ENCODE measurements at regions not wholly inside any gene's neighbourhood (a gene's known extent, or its start where the extent isn't known, plus 50 kb on each side); places are given as distances from the start of the nearest gene placed in this dataset.

GRCh38 chr3:94269763-94270162 lies 206.9 kb downstream of the NSUN3 start:
- FAIRE-seq, result no peak

- no peak for FAIRE-seq
Observed at GRCh38 chr3:94272016-94272415, 209.2 kb downstream of the NSUN3 start.

DNA sequence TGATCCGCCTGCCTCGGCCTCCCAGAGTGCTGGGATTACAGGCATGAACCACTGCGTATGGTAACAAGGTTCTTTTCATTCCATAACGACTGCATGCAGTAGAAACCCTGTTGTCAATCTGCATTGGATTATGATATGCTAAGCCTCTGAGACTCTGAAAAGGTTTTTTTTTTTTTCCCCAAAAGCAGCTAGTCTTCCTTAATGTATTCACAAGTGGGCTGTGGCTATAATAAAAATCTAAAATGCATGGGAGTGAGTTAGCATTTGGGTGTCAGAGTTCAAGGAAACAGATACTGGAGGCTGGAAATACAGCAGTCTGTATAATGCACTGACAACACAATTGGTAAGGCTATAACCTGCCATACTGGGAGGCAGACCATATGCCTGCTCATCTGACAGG lies 218.1 kb downstream of the NSUN3 start:
- no peak for FAIRE-seq

DNA sequence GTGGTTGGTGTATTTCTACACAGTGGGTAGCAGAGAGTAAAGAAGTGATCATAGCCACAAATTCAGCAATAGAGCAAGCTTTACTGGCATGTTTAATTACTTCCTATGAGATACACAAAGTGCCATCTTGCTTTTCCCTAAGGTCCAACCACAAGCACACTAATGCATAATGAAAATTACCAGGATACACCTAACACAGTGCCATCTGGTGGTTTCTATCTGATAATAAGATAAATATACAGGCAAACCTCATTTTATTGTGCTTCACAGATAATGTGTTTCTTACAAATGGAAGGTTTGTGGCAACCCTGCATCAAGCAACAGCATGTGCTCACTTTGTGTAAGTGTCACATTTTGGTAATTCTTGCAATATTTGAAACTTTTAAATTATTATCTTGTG lies 223.0 kb downstream of the NSUN3 start:
- peak; percentile 39 for FAIRE-seq

DNA sequence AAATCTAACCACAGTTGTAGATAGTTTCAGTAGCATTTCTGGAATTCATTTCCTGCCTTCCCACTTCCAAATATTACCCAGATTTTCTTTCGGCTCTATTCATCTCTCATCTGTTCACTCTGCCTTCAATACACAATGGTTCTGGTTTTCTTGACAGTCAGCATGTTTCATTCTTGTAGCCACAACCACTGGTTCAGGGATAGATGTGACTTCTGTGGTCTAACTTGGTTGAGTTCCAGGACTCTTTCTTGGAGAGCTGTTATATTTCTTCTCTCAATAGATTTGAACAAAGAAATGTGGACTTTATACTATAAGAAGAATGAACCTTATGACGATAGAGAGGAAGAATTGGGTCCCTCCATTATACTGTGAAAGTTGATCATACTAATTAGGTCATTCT lies 228.8 kb downstream of the NSUN3 start:
- no peak for FAIRE-seq

DNA sequence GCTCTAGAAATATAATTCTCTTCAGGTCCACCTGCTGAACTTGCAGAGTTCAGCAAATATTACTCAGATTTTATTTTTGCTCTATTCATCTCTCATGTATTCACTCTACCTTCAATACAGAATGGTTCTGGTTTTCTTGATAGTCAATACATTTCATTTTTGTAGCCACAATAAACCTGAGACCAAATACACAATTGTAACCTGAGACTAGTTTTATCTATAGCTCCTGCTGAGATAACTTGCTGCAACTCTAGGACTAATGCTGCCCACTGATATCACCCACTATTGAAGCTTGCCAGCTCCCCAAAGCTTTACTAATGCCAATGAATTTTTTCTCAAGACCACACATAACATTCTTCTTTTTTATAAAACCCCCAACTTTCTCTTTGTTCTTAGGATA lies 229.3 kb downstream of the NSUN3 start:
- no peak for FAIRE-seq

- FAIRE-seq, result no peak
Observed at GRCh38 chr3:94293793-94294195, 230.9 kb downstream of the NSUN3 start.

DNA sequence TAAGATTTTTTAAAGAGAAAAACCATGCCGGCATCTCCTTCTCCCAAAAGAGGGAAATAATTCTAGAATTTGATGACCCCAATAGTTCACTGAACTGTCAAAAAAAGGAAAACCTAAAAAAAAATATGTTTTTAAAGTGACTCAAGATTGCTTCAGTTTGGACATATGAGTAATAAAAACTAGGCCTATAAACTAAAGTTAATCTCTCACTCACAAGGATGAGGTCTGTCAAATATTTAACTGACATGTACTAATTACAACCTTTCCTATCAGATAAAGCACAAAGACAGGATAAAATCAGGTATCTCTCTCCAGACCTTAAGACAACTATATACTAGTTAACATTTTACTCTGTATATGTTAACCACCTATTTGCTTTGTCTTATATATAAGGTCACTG lies 231.9 kb downstream of the NSUN3 start:
- no peak for FAIRE-seq

DNA sequence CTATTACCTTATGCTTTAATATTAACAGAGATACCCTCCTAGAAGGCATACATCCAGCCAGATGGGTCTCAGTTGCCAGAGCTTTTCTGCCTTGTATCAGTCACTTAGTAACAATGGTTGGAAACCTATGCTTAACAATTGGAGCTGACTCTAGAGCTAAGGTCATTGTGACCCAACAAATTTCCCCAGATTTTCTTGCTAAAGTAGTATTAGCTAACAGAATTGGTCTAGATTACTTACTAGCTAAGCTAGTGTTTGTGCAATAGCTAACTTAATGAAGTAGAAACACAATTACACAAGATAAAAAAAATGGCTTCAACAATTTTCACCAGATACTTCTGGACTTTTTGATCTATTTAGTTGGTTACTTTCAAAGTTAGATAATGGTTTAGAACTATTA lies 236.9 kb downstream of the NSUN3 start:
- no peak for FAIRE-seq

DNA sequence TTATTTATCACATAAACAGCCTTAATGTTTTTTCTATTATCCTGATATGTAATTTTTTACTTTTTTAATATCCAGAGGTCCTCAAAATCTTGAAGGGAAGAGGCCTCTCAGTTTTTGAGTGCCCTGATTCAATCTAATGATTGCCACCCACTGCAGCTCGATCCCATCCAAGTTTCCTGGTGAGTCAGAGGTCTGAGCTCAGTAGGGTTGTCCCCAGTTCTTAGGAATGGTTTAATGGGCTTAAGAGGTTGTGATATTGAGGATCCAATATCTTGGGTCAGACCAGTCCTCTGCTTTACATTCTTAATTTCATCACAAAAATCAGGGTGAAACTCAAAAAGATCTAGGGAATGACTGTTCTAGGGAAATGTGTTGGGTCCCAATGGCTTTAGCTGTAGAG lies 238.5 kb downstream of the NSUN3 start:
- no peak for FAIRE-seq

GRCh38 chr3:94303266-94303665 lies 240.4 kb downstream of the NSUN3 start:
- FAIRE-seq, result no peak

DNA sequence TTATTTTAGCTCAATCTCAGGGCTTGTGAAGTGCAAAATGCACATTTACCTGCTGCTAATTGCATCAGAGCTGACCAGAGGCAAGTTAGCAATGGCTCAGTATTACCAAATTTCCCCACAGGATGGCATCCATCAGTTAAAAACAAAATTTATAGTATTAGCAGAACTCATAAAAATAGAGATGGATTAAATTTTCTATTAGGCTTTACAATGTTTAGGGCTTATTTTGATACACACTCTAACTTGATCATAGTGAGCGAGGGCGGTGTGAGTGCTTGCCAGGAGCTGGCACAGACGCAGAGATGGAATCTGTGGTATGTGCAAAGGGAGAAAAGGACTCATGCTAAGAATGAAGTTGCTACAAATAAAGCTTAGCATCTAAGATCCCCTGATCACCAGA lies 241.0 kb downstream of the NSUN3 start:
- no peak for FAIRE-seq

- no peak for FAIRE-seq
Observed at GRCh38 chr3:94304954-94305353, 242.1 kb downstream of the NSUN3 start.

DNA sequence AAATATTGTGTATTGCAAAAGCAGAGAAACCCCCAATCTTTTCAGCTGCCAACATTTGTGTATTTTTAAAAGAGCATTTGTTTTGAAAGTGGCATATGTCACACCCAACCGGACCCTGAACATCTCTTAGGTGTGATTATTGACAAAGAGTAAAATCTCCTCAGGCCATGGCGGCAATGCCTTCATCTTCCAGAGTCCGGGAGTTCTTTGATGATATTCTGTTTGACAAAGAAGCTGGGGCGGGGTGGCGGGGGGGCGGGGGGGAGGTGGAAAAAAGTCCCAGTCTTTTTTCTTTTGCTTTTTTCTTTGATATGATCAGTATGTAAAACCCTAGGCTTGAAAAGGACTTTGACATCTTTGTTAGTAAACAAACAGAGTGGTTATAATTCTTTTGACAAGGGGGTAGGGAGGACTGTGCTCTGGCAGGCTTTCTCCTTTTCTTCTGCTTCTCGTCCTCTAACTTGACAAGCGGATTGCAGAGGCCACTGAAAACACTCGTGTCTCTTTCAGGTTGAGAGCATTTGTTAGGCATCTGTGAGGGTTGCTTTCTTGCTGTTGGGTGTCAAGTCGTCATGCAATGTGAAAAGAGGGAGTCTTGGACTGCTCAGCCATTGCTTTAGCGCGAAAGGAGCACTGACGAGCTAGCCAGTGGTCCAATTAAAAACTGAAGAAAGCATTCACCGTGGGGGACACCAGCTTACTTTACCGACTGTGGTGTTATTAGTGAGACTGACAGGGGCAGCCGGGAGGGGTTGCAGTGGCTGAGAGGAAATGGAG lies 243.2 kb downstream of the NSUN3 start:
- no peak for FAIRE-seq

DNA sequence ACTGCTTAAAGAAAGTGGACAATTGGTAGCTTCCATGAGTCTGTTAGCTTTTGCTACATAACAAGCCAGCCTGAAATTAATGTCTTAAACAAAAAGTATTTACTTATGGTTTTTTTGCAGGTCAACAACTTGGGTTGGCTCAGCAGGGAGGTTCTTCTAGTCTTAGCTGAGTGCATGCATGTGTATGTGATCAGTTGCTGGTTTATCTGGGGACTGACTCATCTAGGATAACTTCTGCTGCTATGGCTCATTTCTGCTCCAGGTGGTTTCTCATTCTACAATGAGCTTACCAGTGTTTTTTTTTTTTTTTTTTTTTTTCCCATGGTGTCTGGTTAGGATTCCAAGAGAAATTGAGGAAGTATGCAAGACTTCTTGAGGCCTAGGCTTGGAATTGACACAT lies 244.7 kb downstream of the NSUN3 start:
- FAIRE-seq, result no peak

- FAIRE-seq, result no peak
Observed at GRCh38 chr3:94308767-94309166, 245.9 kb downstream of the NSUN3 start.

DNA sequence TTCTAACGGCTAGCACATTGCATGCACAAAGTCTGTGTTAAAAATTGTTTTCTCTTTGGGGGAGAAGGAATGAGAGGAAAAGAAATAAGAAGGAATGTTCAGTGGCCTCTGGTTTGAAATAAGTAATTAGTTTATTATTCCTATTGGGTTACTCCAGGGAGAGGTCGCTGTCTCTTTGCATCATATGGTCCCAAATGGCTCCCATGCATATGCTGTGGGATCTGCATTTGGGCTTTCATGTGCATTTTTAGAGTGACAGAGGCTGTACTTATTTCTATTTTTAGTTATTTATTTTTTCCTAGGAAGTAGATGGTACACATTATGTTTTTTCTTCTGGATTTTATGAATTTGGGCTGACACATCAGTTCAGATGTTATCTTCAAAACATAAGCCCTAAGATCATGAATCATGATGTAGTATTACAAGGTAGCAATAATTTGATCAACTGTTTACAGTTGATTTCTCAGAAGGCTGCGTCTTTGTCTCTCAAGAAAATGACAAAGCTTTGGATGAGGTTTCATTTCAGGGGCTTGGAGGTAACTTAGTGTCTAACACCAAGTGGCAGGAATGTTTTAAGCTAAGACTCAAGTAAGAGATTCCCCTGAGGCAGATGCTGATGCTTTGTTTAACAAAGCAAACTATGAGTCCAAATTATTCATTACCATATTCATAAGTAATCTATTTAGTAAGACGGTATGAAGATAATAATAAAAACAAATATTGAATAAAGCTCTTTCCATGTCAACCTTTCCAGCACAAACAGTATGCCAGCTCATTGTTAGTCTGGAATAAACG lies 247.7 kb downstream of the NSUN3 start:
- FAIRE-seq, result no peak

DNA sequence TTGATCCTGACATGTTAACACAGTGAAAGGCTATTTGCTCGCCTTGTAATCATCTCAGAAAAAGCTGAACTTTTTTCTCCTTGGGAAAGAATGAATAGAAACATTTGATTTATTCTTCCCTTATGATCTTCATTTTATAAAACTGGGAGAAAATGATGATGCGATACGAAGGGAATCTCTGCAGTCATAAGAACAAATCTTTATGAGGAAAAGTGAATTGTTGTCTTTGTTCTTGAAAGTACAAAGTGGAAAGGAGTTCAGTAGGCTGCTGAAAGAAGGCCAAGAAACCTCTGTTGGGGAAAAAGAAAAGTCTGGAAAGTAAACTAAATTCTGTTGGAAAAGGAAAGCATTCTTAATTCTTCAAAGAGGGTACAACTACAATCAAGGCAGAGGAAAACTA lies 248.8 kb downstream of the NSUN3 start:
- FAIRE-seq, result no peak

- no peak for FAIRE-seq
Observed at GRCh38 chr3:94314218-94314883, 251.5 kb downstream of the NSUN3 start.

DNA sequence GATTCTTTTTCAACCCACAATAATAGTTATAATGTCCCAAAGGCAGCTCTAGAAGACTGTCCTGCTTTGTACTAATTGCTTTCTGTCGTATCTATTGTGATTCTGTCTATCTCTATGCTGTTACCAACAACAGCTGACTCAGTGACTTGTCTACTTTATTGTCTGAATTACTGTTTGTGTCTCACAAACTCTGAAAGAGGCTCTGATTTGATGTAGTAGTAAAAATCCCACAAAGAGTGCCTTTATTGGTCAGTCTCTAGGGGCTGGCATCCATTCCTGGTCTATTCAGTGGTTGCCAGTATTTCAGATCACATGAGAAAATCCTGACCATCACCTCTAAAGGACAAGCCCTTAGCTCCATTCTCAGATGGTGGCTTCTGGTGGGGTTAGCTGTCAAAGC lies 254.2 kb downstream of the NSUN3 start:
- no peak for FAIRE-seq

GRCh38 chr3:94323596-94323995 lies 260.7 kb downstream of the NSUN3 start:
- FAIRE-seq, result no peak

DNA sequence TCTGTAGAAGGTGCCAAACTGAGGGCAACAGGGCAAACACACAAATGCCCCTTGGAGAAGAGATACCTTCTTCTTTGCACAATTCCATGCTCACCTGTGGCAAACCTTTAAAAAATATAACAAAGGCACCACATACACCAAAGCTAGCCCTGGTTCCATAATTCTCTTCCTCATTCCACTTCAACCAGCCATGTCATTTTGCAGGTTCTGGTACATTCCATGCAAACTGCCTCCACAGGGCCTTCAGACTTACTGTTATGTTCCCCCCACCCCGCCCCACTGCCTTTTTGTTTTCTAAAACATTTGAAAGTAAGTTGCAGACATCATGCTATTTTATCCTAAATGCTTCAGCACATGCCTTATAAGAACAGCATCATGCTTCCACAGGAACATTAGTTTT lies 269.0 kb downstream of the NSUN3 start:
- no peak for FAIRE-seq

GRCh38 chr3:94336046-94336753 lies 273.3 kb downstream of the NSUN3 start:
- FAIRE-seq, result peak; percentile 23
